ENCODE measurements at regions not wholly inside any gene's neighbourhood (a gene's known extent, or its start where the extent isn't known, plus 50 kb on each side); places are given as distances from the start of the nearest gene placed in this dataset.

GRCh38 chr1:75992312-75992711 is 60.1 kb upstream of the ASB17 start:
- TF ChIP-seq YY1 (IDR thresholded peaks at IDR 0.05; ENCODE audit: low read depth) (no peak), TAF1 (IDR thresholded peaks at IDR 0.05; ENCODE audit: low read depth) (no peak), CEBPB (IDR thresholded peaks at IDR 0.05) (no peak), FOXM1 (IDR thresholded peaks at IDR 0.05; ENCODE audit: borderline replicate concordance, low read depth) (no peak)
- TF ChIP-seq, protein P1, sequence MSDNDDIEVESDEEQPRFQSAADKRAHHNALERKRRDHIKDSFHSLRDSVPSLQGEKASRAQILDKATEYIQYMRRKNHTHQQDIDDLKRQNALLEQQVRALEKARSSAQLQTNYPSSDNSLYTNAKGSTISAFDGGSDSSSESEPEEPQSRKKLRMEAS (IDR thresholded peaks at IDR 0.05) = no peak
- TF ChIP-seq, protein P2, sequence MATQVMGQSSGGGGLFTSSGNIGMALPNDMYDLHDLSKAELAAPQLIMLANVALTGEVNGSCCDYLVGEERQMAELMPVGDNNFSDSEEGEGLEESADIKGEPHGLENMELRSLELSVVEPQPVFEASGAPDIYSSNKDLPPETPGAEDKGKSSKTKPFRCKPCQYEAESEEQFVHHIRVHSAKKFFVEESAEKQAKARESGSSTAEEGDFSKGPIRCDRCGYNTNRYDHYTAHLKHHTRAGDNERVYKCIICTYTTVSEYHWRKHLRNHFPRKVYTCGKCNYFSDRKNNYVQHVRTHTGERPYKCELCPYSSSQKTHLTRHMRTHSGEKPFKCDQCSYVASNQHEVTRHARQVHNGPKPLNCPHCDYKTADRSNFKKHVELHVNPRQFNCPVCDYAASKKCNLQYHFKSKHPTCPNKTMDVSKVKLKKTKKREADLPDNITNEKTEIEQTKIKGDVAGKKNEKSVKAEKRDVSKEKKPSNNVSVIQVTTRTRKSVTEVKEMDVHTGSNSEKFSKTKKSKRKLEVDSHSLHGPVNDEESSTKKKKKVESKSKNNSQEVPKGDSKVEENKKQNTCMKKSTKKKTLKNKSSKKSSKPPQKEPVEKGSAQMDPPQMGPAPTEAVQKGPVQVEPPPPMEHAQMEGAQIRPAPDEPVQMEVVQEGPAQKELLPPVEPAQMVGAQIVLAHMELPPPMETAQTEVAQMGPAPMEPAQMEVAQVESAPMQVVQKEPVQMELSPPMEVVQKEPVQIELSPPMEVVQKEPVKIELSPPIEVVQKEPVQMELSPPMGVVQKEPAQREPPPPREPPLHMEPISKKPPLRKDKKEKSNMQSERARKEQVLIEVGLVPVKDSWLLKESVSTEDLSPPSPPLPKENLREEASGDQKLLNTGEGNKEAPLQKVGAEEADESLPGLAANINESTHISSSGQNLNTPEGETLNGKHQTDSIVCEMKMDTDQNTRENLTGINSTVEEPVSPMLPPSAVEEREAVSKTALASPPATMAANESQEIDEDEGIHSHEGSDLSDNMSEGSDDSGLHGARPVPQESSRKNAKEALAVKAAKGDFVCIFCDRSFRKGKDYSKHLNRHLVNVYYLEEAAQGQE (IDR thresholded peaks at IDR 0.05; ENCODE audit: low read depth) = no peak
